ENCODE measurements at regions not wholly inside any gene's neighbourhood (a gene's known extent, or its start where the extent isn't known, plus 50 kb on each side); places are given as distances from the start of the nearest gene placed in this dataset.

DNA sequence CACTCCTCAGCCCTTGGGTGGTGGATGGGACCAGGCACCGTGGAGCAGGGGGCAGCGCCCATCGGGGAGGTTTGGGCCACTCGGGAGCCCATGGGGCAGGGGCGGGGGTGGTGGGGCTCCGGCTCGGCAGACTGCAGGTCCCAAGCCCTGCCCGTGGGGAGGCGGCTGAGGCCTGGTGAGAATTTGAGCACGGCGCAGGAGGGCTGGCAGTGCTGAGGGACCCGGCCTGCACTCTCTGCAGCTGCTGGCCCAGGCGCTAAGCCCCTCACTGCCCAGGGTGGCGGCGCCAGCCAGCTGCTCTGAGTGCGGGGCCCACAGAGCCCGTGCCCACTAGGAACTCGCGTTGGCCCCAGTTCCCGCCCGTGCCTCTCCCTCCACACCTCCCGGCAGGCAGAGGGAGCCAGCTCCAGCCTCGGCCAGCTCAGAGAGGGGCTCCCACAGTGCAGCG lies 182.1 kb upstream of the OPRM1 start:
- no TSS peak for BruUV-seq (replicated peaks)
- ChIA-PET POLR2A (interaction anchor here (0.9 kb wide), 1 partner anchor 11 kb away, joined by 3 read pairs; no protein-coding TSS in a partner anchor), CTCF (no interaction called here)
- intact Hi-C loops (cut with micrococcal nuclease) = no loop called here
- Mint-ChIP-seq H3K9me3 (ENCODE audit: unreplicated experiment) (no peaks in the 10 kb centered on the region), H3K4me1 (ENCODE audit: insufficient read depth, unreplicated experiment) (peaks cover 7% of the 10 kb centered on the region), H3K4me3 (ENCODE audit: unreplicated experiment) (no peak overlapping the region), H3K27me3 (ENCODE audit: insufficient read depth, unreplicated experiment) (no peaks in the 10 kb centered on the region), H3K27ac (ENCODE audit: low read depth, unreplicated experiment) (no peak overlapping the region), H3K36me3 (ENCODE audit: insufficient read depth, unreplicated experiment) (no peaks in the 10 kb centered on the region)
- no peak for DNase-seq (ENCODE audit: unreplicated experiment)
- TF ChIP-seq, protein P1, sequence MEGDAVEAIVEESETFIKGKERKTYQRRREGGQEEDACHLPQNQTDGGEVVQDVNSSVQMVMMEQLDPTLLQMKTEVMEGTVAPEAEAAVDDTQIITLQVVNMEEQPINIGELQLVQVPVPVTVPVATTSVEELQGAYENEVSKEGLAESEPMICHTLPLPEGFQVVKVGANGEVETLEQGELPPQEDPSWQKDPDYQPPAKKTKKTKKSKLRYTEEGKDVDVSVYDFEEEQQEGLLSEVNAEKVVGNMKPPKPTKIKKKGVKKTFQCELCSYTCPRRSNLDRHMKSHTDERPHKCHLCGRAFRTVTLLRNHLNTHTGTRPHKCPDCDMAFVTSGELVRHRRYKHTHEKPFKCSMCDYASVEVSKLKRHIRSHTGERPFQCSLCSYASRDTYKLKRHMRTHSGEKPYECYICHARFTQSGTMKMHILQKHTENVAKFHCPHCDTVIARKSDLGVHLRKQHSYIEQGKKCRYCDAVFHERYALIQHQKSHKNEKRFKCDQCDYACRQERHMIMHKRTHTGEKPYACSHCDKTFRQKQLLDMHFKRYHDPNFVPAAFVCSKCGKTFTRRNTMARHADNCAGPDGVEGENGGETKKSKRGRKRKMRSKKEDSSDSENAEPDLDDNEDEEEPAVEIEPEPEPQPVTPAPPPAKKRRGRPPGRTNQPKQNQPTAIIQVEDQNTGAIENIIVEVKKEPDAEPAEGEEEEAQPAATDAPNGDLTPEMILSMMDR (IDR thresholded peaks at IDR 0.05; ENCODE audit: unreplicated experiment) = no peak

DNA sequence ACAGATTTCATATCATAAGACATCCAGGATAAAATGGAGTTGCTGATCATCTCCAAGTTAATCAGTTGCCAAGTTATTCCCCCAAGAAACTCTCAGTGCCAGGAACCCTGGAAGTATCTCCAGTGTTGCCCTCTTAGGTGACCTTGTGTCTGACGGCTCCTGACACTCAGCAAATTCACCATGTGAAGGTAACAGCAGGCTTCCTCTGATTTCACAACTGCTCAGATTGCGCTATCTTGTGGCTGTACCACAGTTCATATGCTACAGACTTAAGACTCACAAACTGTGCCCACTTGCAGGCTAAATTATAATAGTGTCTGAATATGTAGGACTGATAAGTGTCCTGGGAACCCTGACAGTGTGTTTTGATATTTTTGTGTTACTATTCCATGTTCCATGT lies 186.6 kb upstream of the OPRM1 start:
- TF ChIP-seq, protein P1 (IDR thresholded peaks at IDR 0.05; ENCODE audit: unreplicated experiment) = no peak
- H3K36me3 Mint-ChIP-seq (ENCODE audit: insufficient read depth, unreplicated experiment) = no peaks in the 10 kb centered on the region
- POLR2A ChIA-PET = no interaction called here
- H3K4me3 Mint-ChIP-seq (ENCODE audit: unreplicated experiment) = no peak overlapping the region
- intact Hi-C loops (cut with micrococcal nuclease) = no loop called here
- CTCF ChIA-PET = no interaction called here
- BruUV-seq (replicated peaks) = no TSS peak
- peak; percentile 62 for DNase-seq (ENCODE audit: unreplicated experiment)
- H3K4me1 Mint-ChIP-seq (ENCODE audit: insufficient read depth, unreplicated experiment) = peaks cover 9% of the 10 kb centered on the region
- peak overlapping the region; percentile 21 for H3K27ac Mint-ChIP-seq (ENCODE audit: low read depth, unreplicated experiment)
- no peaks in the 10 kb centered on the region for H3K9me3 Mint-ChIP-seq (ENCODE audit: unreplicated experiment)
- no peaks in the 10 kb centered on the region for H3K27me3 Mint-ChIP-seq (ENCODE audit: insufficient read depth, unreplicated experiment)

DNA sequence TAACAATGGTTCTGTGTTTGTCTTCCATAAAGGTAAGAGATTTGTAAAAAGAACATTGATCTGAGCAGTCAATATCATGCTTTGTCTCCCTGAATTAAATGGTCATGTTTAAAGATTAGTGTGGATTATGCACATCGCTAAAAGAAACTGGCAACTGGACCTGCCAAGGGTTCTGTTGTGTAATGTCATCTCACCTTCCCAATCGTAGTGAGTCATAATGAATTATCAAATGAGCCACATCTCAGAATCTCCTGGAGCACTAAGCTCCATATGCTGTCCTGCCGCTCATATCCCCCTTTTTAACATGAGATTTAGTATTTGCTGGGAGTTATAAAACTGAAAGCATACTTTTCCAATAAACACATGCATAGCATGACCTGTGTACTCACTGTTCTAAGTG lies 187.0 kb upstream of the OPRM1 start:
- H3K4me3 Mint-ChIP-seq (ENCODE audit: unreplicated experiment) = no peak overlapping the region
- POLR2A ChIA-PET = no interaction called here
- no peaks in the 10 kb centered on the region for H3K36me3 Mint-ChIP-seq (ENCODE audit: insufficient read depth, unreplicated experiment)
- peak; percentile 61 for DNase-seq (ENCODE audit: unreplicated experiment)
- CTCF ChIA-PET = interaction anchor here (0.5 kb wide), 1 partner anchor 699 kb away, joined by 3 read pairs; no protein-coding TSS in a partner anchor
- BruUV-seq (replicated peaks) = no TSS peak
- no peaks in the 10 kb centered on the region for H3K27me3 Mint-ChIP-seq (ENCODE audit: insufficient read depth, unreplicated experiment)
- no peaks in the 10 kb centered on the region for H3K9me3 Mint-ChIP-seq (ENCODE audit: unreplicated experiment)
- H3K27ac Mint-ChIP-seq (ENCODE audit: low read depth, unreplicated experiment) = peak overlapping the region; percentile 21
- TF ChIP-seq, protein P1 (IDR thresholded peaks at IDR 0.05; ENCODE audit: unreplicated experiment) = no peak
- peaks cover 9% of the 10 kb centered on the region for H3K4me1 Mint-ChIP-seq (ENCODE audit: insufficient read depth, unreplicated experiment)
- intact Hi-C loops (cut with micrococcal nuclease) = no loop called here

DNA sequence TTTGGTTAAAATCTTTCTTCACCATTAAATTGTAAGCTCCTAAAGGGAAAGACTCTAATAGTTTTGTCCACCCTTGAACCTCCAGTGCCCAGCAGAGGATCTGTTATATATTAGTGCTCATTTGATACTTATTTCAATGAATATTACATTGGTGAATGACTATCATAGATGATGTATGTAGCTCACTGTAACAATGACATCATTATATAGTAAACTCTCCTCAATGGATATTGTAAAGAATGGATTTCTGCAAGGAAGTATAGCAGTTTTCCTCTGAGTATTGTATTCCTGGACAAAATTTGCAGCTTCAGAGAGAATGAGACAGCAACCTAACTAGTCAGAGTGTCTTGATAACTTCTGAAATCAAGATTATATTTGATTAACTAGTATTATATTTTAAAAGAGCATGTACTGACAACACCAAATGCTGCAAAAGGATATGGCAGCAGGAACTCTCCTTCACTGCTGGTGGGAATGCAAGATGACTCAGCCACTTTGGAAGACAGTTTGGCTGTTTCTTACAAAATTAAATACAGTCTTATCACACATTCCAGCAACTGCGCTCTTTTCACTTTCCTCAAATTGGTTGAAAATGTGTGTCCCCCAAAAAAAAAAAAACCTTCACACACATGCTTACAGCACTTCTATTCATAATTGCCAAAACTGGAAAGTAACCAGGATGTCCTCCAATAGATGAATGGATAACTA lies 189.8 kb upstream of the OPRM1 start:
- no peaks in the 10 kb centered on the region for H3K27me3 Mint-ChIP-seq (ENCODE audit: insufficient read depth, unreplicated experiment)
- peaks cover 9% of the 10 kb centered on the region for H3K4me1 Mint-ChIP-seq (ENCODE audit: insufficient read depth, unreplicated experiment)
- ChIA-PET CTCF (interaction anchor here (0.6 kb wide), 1 partner anchor 91 kb away, joined by 3 read pairs; no protein-coding TSS in a partner anchor), POLR2A (interaction anchor here (0.7 kb wide), 1 partner anchor 264 kb away, joined by 4 read pairs; no protein-coding TSS in a partner anchor)
- BruUV-seq (replicated peaks) = no TSS peak
- TF ChIP-seq, protein P1 (IDR thresholded peaks at IDR 0.05; ENCODE audit: unreplicated experiment) = no peak
- no peaks in the 10 kb centered on the region for H3K36me3 Mint-ChIP-seq (ENCODE audit: insufficient read depth, unreplicated experiment)
- intact Hi-C loops (cut with micrococcal nuclease) = no loop called here
- H3K9me3 Mint-ChIP-seq (ENCODE audit: unreplicated experiment) = no peaks in the 10 kb centered on the region
- no peak for DNase-seq (ENCODE audit: unreplicated experiment)
- no peak overlapping the region for H3K4me3 Mint-ChIP-seq (ENCODE audit: unreplicated experiment)
- H3K27ac Mint-ChIP-seq (ENCODE audit: low read depth, unreplicated experiment) = no peak overlapping the region

Measured in MCF 10A (cell line).